Activated CD8-positive, alpha-beta T cell treated with anti-CD3 and anti-CD28 coated beads for 36 hours (primary cell): ENCODE measurements at regions not wholly inside any gene's neighbourhood (a gene's known extent, or its start where the extent isn't known, plus 50 kb on each side); places are given as distances from the start of the nearest gene placed in this dataset.

ENCODE experiments used
- ATAC-seq: fragments of 200-7000 bp; cut with Tn5 transposase; one replicate; pipeline ENCODE4 v1.10.0; 2021; ENCODE audit warnings: mild to moderate bottlenecking, moderate library complexity
- CTCF ChIA-PET: fragments of 350-600 bp; sonication (Branson Sonifier 250); formaldehyde crosslinking; loops from one replicate; lab custom pipeline; 2021; ENCODE audit warnings: antibody characterized with exemption; lab: Charles Lee
- POLR2A ChIA-PET: fragments of 350-600 bp; sonication (Branson Sonifier 250); formaldehyde crosslinking; loops from one replicate; lab custom pipeline; 2021; ENCODE audit warnings: antibody characterized with exemption; lab: Charles Lee
- DNase-seq: peaks from one replicate; pipeline ENCODE4 v3.0.0-alpha.2; 2020
- H3K27ac Mint-ChIP-seq: one replicate; pipeline ENCODE4 v1.8.0; 2021; ENCODE audit warnings: mild to moderate bottlenecking, mixed read lengths
- H3K27me3 Mint-ChIP-seq: one replicate; pipeline ENCODE4 v1.8.0; 2021; ENCODE audit warnings: mixed read lengths
- H3K36me3 Mint-ChIP-seq: one replicate; pipeline ENCODE4 v1.8.0; 2021; ENCODE audit warnings: low read depth, mixed read lengths
- H3K4me1 Mint-ChIP-seq: one replicate; pipeline ENCODE4 v1.8.0; 2021; ENCODE audit warnings: low read depth, mixed read lengths
- H3K4me3 Mint-ChIP-seq: one replicate; pipeline ENCODE4 v1.8.0; 2021; ENCODE audit warnings: mild to moderate bottlenecking, moderate library complexity, mixed read lengths
- H3K9me3 Mint-ChIP-seq: one replicate; pipeline ENCODE4 v1.8.0; 2021; ENCODE audit warnings: mixed read lengths
- CTCF ChIP-seq: fragments of 200-600 bp; IDR thresholded peaks from one replicate; pipeline ENCODE4 v1.8.0; 2022; ENCODE audit warnings: antibody characterized with exemption, mild to moderate bottlenecking
- intact Hi-C: fragments of 100-400 bp; cut with micrococcal nuclease; formaldehyde crosslinking; loops from one replicate; pipeline ENCODE4 v1.10.0; 2022

- intact Hi-C loops = no loop called here
- Mint-ChIP-seq H3K4me1 (no peaks in the 10 kb centered on the region), H3K27me3 (no peaks in the 10 kb centered on the region), H3K9me3 (peaks cover 18% of the 10 kb centered on the region), H3K27ac (no peak overlapping the region), H3K36me3 (no peaks in the 10 kb centered on the region), H3K4me3 (no peak overlapping the region)
- POLR2A ChIA-PET = no interaction called here
- DNase-seq (no peak), ATAC-seq (no peak)
- CTCF ChIA-PET = no interaction called here
- no peak for TF ChIP-seq CTCF
Measured at GRCh38 chr13:64884976-64885375, 2345.2 kb downstream of the PCDH9 start.

DNA sequence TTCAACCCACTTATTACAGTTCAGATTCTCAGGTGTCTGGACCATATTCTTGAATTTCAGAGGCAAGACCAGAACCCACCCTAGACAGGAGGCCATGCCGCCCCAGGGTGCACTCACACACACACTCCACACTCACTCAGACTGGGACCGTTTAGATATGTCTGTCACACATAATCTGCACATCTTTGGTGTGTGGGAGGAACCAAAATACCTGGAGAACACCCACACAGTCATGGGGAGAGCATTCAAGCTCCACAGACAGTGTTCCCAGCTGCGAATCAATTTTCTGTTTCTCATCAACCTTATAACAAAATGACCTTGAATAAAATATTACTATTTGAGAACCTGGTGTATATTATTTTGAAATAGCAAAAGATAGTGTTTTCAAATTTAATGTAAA is 2353.0 kb downstream of the PCDH9 start:
- Mint-ChIP-seq H3K4me3 (no peak overlapping the region), H3K9me3 (peaks cover 10% of the 10 kb centered on the region), H3K27ac (no peak overlapping the region), H3K36me3 (no peaks in the 10 kb centered on the region), H3K4me1 (no peaks in the 10 kb centered on the region), H3K27me3 (no peaks in the 10 kb centered on the region)
- CTCF ChIA-PET = no interaction called here
- TF ChIP-seq CTCF = no peak
- no peak for DNase-seq
- POLR2A ChIA-PET = no interaction called here
- ATAC-seq = no peak
- intact Hi-C loops = no loop called here

GRCh38 chr13:64871742-64872141 is 2358.4 kb downstream of the PCDH9 start:
- H3K36me3 Mint-ChIP-seq = no peaks in the 10 kb centered on the region
- no peak overlapping the region for H3K27ac Mint-ChIP-seq
- H3K4me3 Mint-ChIP-seq = no peak overlapping the region
- CTCF ChIA-PET = no interaction called here
- POLR2A ChIA-PET = no interaction called here
- intact Hi-C loops = no loop called here
- no peak for TF ChIP-seq CTCF
- H3K4me1 Mint-ChIP-seq = no peaks in the 10 kb centered on the region
- H3K27me3 Mint-ChIP-seq = no peaks in the 10 kb centered on the region
- peaks cover 7% of the 10 kb centered on the region for H3K9me3 Mint-ChIP-seq
- ATAC-seq = no peak
- DNase-seq = no peak

GRCh38 chr13:64869539-64869938 is 2360.6 kb downstream of the PCDH9 start:
- ChIA-PET POLR2A (no interaction called here), CTCF (no interaction called here)
- H3K4me3 Mint-ChIP-seq = no peak overlapping the region
- TF ChIP-seq CTCF = no peak
- H3K27me3 Mint-ChIP-seq = no peaks in the 10 kb centered on the region
- H3K4me1 Mint-ChIP-seq = no peaks in the 10 kb centered on the region
- no peaks in the 10 kb centered on the region for H3K36me3 Mint-ChIP-seq
- no peak overlapping the region for H3K27ac Mint-ChIP-seq
- DNase-seq = no peak
- intact Hi-C loops = no loop called here
- peaks cover 7% of the 10 kb centered on the region for H3K9me3 Mint-ChIP-seq
- ATAC-seq = no peak

DNA sequence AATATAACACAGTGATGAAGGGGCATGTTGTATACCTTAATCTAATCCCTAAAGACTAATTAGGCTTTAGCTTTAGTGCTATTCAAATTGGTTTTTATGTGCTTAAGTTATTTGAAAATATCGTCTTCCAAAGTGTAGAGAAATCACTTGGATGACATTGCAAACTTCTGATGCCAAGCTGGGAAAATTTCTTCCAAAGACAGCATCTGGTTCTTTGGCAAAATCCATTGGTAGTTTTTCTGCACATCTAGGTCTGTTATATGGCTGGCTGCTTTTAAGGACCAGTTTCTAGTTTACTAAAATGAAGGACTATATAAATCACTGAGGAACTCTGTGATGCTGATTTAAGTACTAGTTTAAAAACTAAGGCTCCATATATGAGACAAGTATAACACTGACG is 2362.3 kb downstream of the PCDH9 start:
- Mint-ChIP-seq H3K4me1 (no peaks in the 10 kb centered on the region), H3K36me3 (no peaks in the 10 kb centered on the region), H3K27ac (no peak overlapping the region), H3K27me3 (no peaks in the 10 kb centered on the region), H3K9me3 (peaks cover 7% of the 10 kb centered on the region), H3K4me3 (no peak overlapping the region)
- no peak for ATAC-seq
- TF ChIP-seq CTCF = no peak
- no peak for DNase-seq
- intact Hi-C loops = no loop called here
- ChIA-PET POLR2A (no interaction called here), CTCF (no interaction called here)
